Vagina (tissue), 2 donors: ENCODE measurements at regions not wholly inside any gene's neighbourhood (a gene's known extent, or its start where the extent isn't known, plus 50 kb on each side); places are given as distances from the start of the nearest gene placed in this dataset.

Experiments used
- CTCF ChIP-seq, 3 experiments: fragments of 450-650 bp in 2 of 3; fragments of 200-600 bp in 1 of 3; sonication (generic) in 1 of 3; IDR thresholded peaks; one replicate each; pipeline ENCODE4 v1.5.1; 2017 to 2019; ENCODE audit warnings: antibody characterized with exemption in 3 of 3, mild to moderate bottlenecking in 2 of 3, moderate library complexity in 2 of 3
- POLR2A ChIP-seq, 2 donors: fragments of 450-650 bp; IDR thresholded peaks; one replicate each; pipeline ENCODE4 v1.6.1; 2017; ENCODE audit warnings: antibody characterized with exemption in 2 of 2, mild to moderate bottlenecking in 2 of 2, moderate library complexity in 2 of 2

GRCh38 chr1:181893937-181894336, 167.6 kb downstream of the ZNF648 start:
- no peak for TF ChIP-seq CTCF (IDR thresholded peaks at IDR 0.05)
- no peak for TF ChIP-seq POLR2A (IDR thresholded peaks at IDR 0.05)
